ENCODE measurements at regions not wholly inside any gene's neighbourhood (a gene's known extent, or its start where the extent isn't known, plus 50 kb on each side); places are given as distances from the start of the nearest gene placed in this dataset.

DNA sequence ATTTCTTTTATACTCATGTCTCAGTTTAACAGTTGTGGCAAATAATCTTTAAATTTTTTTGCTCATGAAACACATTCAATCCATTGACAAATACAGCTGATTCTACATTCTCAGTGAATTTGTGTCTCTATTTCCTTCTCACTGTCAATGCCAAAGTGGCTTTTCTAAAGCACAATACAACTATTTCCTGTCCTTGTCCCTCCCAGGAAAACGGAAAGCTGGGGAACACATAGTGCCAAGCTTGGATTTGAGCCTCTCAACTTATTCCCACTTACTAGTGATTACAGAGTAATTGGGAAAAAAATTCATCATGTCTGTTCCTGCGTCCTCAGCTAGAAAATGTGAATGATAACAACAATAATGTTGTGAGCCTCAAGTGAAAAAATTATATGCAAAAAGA is 899.7 kb upstream of the CDH2 start:
- no peaks in the 10 kb centered on the region for H3K27me3 ChIP-seq
- no peak overlapping the region for H3K27ac ChIP-seq
- no peaks in the 10 kb centered on the region for H4K20me1 ChIP-seq (ENCODE audit: low read depth)
- H3K9ac ChIP-seq = no peak overlapping the region
- no peak for TF ChIP-seq EZH2phosphoT487 (IDR thresholded peaks at IDR 0.05)
- TF ChIP-seq, protein P1, sequence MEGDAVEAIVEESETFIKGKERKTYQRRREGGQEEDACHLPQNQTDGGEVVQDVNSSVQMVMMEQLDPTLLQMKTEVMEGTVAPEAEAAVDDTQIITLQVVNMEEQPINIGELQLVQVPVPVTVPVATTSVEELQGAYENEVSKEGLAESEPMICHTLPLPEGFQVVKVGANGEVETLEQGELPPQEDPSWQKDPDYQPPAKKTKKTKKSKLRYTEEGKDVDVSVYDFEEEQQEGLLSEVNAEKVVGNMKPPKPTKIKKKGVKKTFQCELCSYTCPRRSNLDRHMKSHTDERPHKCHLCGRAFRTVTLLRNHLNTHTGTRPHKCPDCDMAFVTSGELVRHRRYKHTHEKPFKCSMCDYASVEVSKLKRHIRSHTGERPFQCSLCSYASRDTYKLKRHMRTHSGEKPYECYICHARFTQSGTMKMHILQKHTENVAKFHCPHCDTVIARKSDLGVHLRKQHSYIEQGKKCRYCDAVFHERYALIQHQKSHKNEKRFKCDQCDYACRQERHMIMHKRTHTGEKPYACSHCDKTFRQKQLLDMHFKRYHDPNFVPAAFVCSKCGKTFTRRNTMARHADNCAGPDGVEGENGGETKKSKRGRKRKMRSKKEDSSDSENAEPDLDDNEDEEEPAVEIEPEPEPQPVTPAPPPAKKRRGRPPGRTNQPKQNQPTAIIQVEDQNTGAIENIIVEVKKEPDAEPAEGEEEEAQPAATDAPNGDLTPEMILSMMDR (IDR thresholded peaks at IDR 0.05) = no peak
- TF ChIP-seq EZH2 (IDR thresholded peaks at IDR 0.05) = no peak
- no peak overlapping the region for H3K4me2 ChIP-seq
- H3K79me2 ChIP-seq (ENCODE audit: low read depth) = no peaks in the 10 kb centered on the region
- Mint-ChIP-seq H3K27ac (no peak overlapping the region), H3K9me3 (no peaks in the 10 kb centered on the region), H3K4me1 (peaks cover 11% of the 10 kb centered on the region), H3K27me3 (ENCODE audit: insufficient read depth, low read depth) (peaks cover 5% of the 10 kb centered on the region), H3K4me3 (no peak overlapping the region), H3K36me3 (no peaks in the 10 kb centered on the region)
- H3K9me3 ChIP-seq (ENCODE audit: low read depth) = no peaks in the 10 kb centered on the region
- H3K36me3 ChIP-seq = no peaks in the 10 kb centered on the region
- DNase-seq (ENCODE audit: low spot score) = no peak
- H2AFZ ChIP-seq (replicated peaks) = no peak overlapping the region
- peaks cover 9% of the 10 kb centered on the region for H3F3A ChIP-seq (ENCODE audit: low read depth)
- peaks cover 16% of the 10 kb centered on the region for H3K4me1 ChIP-seq
- no peak overlapping the region for H3K4me3 ChIP-seq

DNA sequence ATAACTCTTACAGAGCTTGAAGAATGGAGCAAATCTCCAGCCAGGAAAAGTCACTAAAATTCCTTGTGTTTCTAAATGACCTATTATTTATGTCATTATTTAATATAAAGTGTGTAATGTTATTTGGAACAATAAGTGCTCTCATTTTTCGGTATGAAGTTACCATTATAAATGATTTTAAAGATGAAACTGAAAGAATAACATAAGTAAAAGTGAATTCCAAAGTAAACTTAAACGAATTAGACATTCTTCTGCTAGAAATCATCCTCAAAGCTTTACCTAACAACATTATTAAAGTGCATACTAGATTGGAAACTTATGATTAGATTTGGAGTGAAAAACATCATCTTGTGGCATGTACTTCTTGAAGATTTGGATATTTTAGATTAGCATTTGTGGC is 897.2 kb upstream of the CDH2 start:
- Mint-ChIP-seq H3K27ac (no peak overlapping the region), H3K4me3 (no peak overlapping the region), H3K36me3 (no peaks in the 10 kb centered on the region), H3K9me3 (no peaks in the 10 kb centered on the region), H3K4me1 (peaks cover 4% of the 10 kb centered on the region), H3K27me3 (ENCODE audit: insufficient read depth, low read depth) (peaks cover 5% of the 10 kb centered on the region)
- Histone ChIP-seq H3F3A (ENCODE audit: low read depth) (no peaks in the 10 kb centered on the region), H3K36me3 (no peaks in the 10 kb centered on the region), H4K20me1 (ENCODE audit: low read depth) (no peaks in the 10 kb centered on the region), H3K27me3 (no peaks in the 10 kb centered on the region), H3K79me2 (ENCODE audit: low read depth) (no peaks in the 10 kb centered on the region), H3K27ac (no peak overlapping the region), H3K4me2 (no peak overlapping the region), H3K9ac (no peak overlapping the region), H2AFZ (replicated peaks) (no peak overlapping the region), H3K9me3 (ENCODE audit: low read depth) (no peaks in the 10 kb centered on the region), H3K4me3 (no peak overlapping the region), H3K4me1 (peaks cover 4% of the 10 kb centered on the region)
- TF ChIP-seq EZH2phosphoT487 (IDR thresholded peaks at IDR 0.05) = no peak
- no peak for TF ChIP-seq EZH2 (IDR thresholded peaks at IDR 0.05)
- TF ChIP-seq, protein P1 (IDR thresholded peaks at IDR 0.05) = no peak
- DNase-seq (ENCODE audit: low spot score) = no peak

DNA sequence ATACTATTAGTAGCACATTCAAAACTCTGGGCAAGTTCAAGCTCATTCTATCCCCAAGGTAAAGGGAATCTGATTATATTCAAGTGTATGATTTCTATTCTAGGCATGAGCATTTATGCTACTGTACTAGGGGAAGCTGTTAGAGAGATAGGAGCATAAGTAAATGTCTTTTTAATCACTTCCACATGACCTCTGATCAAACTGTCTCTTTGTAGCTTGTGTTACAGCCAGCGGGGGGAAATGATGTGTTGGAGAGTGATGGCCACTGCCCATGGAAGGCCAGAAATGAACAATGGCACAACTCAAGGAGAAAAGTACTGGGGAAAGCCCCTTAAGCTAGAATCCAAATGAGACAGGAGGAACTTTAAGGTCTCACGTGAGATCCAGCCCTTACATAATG is 894.9 kb upstream of the CDH2 start:
- no peak for DNase-seq (ENCODE audit: low spot score)
- Mint-ChIP-seq H3K36me3 (no peaks in the 10 kb centered on the region), H3K27me3 (ENCODE audit: insufficient read depth, low read depth) (peaks cover 5% of the 10 kb centered on the region), H3K27ac (no peak overlapping the region), H3K4me1 (peaks cover 4% of the 10 kb centered on the region), H3K9me3 (no peaks in the 10 kb centered on the region), H3K4me3 (no peak overlapping the region)
- Histone ChIP-seq H3K9ac (no peak overlapping the region), H3K4me3 (no peak overlapping the region), H3F3A (ENCODE audit: low read depth) (no peaks in the 10 kb centered on the region), H3K27me3 (no peaks in the 10 kb centered on the region), H2AFZ (replicated peaks) (no peak overlapping the region), H3K4me2 (no peak overlapping the region), H3K27ac (no peak overlapping the region), H4K20me1 (ENCODE audit: low read depth) (no peaks in the 10 kb centered on the region), H3K4me1 (peaks cover 4% of the 10 kb centered on the region), H3K36me3 (no peaks in the 10 kb centered on the region), H3K9me3 (ENCODE audit: low read depth) (no peaks in the 10 kb centered on the region), H3K79me2 (ENCODE audit: low read depth) (no peaks in the 10 kb centered on the region)
- TF ChIP-seq, protein P1 (IDR thresholded peaks at IDR 0.05) = no peak

DNA sequence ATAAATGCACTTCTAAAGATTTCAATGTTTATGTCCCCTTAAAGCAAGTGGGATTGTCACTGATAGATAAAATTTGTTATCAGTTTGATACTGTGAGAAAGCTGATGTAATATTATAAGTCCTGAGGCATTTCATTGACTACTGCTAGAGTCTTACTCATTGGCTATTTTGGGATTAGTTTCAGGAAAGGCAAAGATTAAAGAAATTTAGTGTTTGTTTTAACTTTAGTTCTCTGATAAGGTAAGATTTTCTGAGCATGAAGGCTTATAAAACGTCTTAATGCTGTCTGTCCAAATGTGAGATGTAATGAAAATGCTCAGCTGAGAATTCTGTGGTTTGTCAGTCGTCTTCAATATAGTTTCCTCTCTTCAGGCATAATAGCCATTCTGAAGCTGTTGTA is 886.4 kb upstream of the CDH2 start:
- Histone ChIP-seq H3K9ac (no peak overlapping the region), H3F3A (ENCODE audit: low read depth) (no peaks in the 10 kb centered on the region), H3K4me1 (peaks cover 10% of the 10 kb centered on the region), H3K79me2 (ENCODE audit: low read depth) (no peaks in the 10 kb centered on the region), H4K20me1 (ENCODE audit: low read depth) (no peaks in the 10 kb centered on the region), H3K4me3 (no peak overlapping the region), H3K27me3 (no peaks in the 10 kb centered on the region), H3K4me2 (peak overlapping the region; percentile 1), H3K27ac (no peak overlapping the region), H3K9me3 (ENCODE audit: low read depth) (no peaks in the 10 kb centered on the region), H2AFZ (replicated peaks) (no peak overlapping the region), H3K36me3 (no peaks in the 10 kb centered on the region)
- H3K27ac Mint-ChIP-seq = no peak overlapping the region
- no peaks in the 10 kb centered on the region for H3K36me3 Mint-ChIP-seq
- no peak for TF ChIP-seq EZH2 (IDR thresholded peaks at IDR 0.05)
- no peak for DNase-seq (ENCODE audit: low spot score)
- no peaks in the 10 kb centered on the region for H3K4me1 Mint-ChIP-seq
- no peak overlapping the region for H3K4me3 Mint-ChIP-seq
- no peaks in the 10 kb centered on the region for H3K9me3 Mint-ChIP-seq
- H3K27me3 Mint-ChIP-seq (ENCODE audit: insufficient read depth, low read depth) = no peaks in the 10 kb centered on the region
